BE2C (cell line): ENCODE measurements at regions not wholly inside any gene's neighbourhood (a gene's known extent, or its start where the extent isn't known, plus 50 kb on each side); places are given as distances from the start of the nearest gene placed in this dataset.

Source experiments
- DNase-seq: peaks from one replicate; pipeline ENCODE4 v3.0.0-alpha.2; 2020
- H3K27me3 ChIP-seq: fragments of 250-450 bp; sonication (Bioruptor Pico); 2 replicates; pipeline ENCODE4 v1.5.1; 2020; ENCODE audit warnings: mild to moderate bottlenecking
- H3K36me3 ChIP-seq: fragments of 250-450 bp; sonication (Bioruptor Pico); 2 replicates; pipeline ENCODE4 v1.5.1; 2020; ENCODE audit warnings: mild to moderate bottlenecking
- H3K4me1 ChIP-seq: fragments of 250-450 bp; sonication (Bioruptor Pico); 2 replicates; pipeline ENCODE4 v1.5.1; 2020
- H3K4me3 ChIP-seq: 2 replicates; pipeline ENCODE4 v1.5.1; 2011; ENCODE audit warnings: low read depth, low read length
- H3K9me3 ChIP-seq: fragments of 250-450 bp; sonication (Bioruptor Pico); 2 replicates; pipeline ENCODE4 v1.5.1; 2020
- CTCF ChIP-seq: IDR thresholded peaks from 2 replicates; pipeline ENCODE4 v1.5.1; 2012; ENCODE audit warnings: mild to moderate bottlenecking, low read depth, low read length

DNA sequence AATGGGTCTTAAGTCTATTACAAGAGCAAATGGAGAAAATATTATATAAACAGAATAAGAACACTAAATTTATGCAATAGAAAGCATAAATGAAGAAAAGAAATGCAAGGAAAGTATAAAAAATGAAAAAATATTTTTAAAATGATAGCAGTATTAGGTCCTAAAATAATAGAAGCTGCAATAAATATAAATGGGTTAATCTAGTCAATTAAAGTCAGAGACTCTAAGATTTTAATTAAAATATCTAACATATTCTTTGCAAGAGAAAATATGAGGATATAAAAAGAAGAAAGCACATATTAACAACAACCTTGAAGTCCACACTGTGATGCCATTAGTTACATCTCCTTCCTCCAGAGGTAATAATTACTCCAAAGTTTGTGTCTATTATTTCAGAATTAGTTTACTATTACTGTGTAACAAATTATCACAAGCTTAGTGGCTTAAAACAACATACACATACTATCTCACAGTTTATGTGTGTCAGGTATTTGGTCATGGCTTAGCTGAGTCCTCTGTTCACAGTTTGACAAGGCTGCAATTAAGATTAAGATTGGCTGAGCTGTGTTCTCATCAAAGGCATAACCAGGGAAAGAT is 174.9 kb downstream of the NAA11 start:
- DNase-seq: no peak
- no peak overlapping the region for H3K4me3 ChIP-seq
- no peaks in the 10 kb centered on the region for H3K9me3 ChIP-seq
- no peaks in the 10 kb centered on the region for H3K36me3 ChIP-seq
- TF ChIP-seq CTCF: no peak
- H3K27me3 ChIP-seq: no peaks in the 10 kb centered on the region
- H3K4me1 ChIP-seq: no peaks in the 10 kb centered on the region

DNA sequence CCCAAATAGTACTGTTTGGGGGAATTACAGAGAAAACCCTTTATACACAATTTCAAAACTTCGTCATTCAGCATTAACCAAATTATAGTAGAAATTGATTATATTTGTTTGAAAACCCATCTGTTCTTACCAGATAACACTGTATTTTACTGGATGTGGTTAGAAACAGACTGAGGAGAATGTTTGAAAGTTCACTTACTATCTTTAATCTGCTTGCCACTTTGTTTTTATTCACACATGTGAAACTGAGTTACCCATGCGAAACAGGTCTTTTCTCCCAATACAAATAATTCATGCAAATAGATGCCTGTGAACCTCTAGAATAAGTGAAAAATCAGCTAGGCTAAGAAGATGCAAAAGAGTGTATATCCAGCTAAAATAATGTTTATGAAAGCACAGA is 177.5 kb downstream of the NAA11 start:
- Histone ChIP-seq H3K4me1 (no peaks in the 10 kb centered on the region), H3K4me3 (no peak overlapping the region), H3K27me3 (no peaks in the 10 kb centered on the region), H3K36me3 (no peaks in the 10 kb centered on the region), H3K9me3 (no peaks in the 10 kb centered on the region)
- TF ChIP-seq CTCF: no peak
- DNase-seq: no peak

GRCh38 chr4:79147251-79147650 is 178.6 kb downstream of the NAA11 start:
- TF ChIP-seq CTCF: no peak
- Histone ChIP-seq H3K27me3 (no peaks in the 10 kb centered on the region), H3K36me3 (no peaks in the 10 kb centered on the region), H3K4me3 (no peak overlapping the region), H3K9me3 (no peaks in the 10 kb centered on the region), H3K4me1 (no peaks in the 10 kb centered on the region)
- no peak for DNase-seq

DNA sequence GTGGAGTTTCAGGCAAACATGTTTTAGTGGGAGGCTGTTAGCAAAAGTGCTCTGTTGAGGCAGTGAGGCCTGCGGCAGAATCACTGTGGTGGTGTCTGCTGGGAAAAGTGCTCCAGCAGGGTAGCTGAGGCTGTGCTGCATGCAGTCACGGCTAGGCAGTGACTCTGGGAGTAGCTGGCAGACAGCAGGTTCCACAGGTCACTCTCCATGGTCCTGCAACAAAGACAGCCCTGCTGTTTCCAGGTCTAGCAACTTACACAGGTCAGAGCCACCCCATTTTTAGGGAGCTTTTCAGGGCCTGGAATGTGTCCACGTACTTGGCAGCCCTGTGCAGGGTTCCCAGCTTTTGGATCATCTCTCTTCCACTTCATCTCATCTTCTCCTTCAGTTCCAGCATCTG is 184.3 kb downstream of the NAA11 start:
- no peak for DNase-seq
- Histone ChIP-seq H3K36me3 (no peaks in the 10 kb centered on the region), H3K4me3 (no peak overlapping the region), H3K27me3 (no peaks in the 10 kb centered on the region), H3K4me1 (no peaks in the 10 kb centered on the region), H3K9me3 (no peaks in the 10 kb centered on the region)
- no peak for TF ChIP-seq CTCF

- Histone ChIP-seq H3K4me1 (no peaks in the 10 kb centered on the region), H3K4me3 (no peak overlapping the region), H3K9me3 (no peaks in the 10 kb centered on the region), H3K36me3 (no peaks in the 10 kb centered on the region), H3K27me3 (no peaks in the 10 kb centered on the region)
- no peak for TF ChIP-seq CTCF
- DNase-seq: no peak
These were observed 191.1 kb downstream of the NAA11 start for GRCh38 chr4:79134767-79135166.

GRCh38 chr4:79132826-79133225 is 193.0 kb downstream of the NAA11 start:
- Histone ChIP-seq H3K36me3 (no peaks in the 10 kb centered on the region), H3K4me3 (no peak overlapping the region), H3K9me3 (no peaks in the 10 kb centered on the region), H3K27me3 (no peaks in the 10 kb centered on the region), H3K4me1 (no peaks in the 10 kb centered on the region)
- DNase-seq: no peak
- no peak for TF ChIP-seq CTCF
